Osteoblast (primary cell): ENCODE measurements at regions not wholly inside any gene's neighbourhood (a gene's known extent, or its start where the extent isn't known, plus 50 kb on each side); places are given as distances from the start of the nearest gene placed in this dataset.

ENCODE experiments used
- DNase-seq: peaks from one replicate; pipeline ENCODE4 v3.0.0; 2011; ENCODE audit warnings: low spot score, mixed read lengths; ENCODE audit not compliant: insufficient read length; ENCODE audit errors: missing footprints
- H2AFZ ChIP-seq: 2 replicates; pipeline ENCODE4 v1.6.0; 2011; ENCODE audit warnings: mild to moderate bottlenecking, low read length
- H3K27ac ChIP-seq: 2 replicates; pipeline ENCODE4 v1.5.1; 2011; ENCODE audit warnings: mild to moderate bottlenecking, low read depth, low read length, moderate library complexity
- H3K27me3 ChIP-seq: 2 replicates; pipeline ENCODE4 v1.6.0; 2012; ENCODE audit warnings: mild to moderate bottlenecking, control low read depth, inconsistent platforms, low read length, moderate library complexity; ENCODE audit not compliant: insufficient read depth
- H3K36me3 ChIP-seq: 2 replicates; pipeline ENCODE4 v1.5.1; 2011; ENCODE audit warnings: mild to moderate bottlenecking, low read length, control low read depth, moderate library complexity; ENCODE audit not compliant: insufficient read depth
- H3K4me1 ChIP-seq: 2 replicates; pipeline ENCODE4 v1.5.1; 2011; ENCODE audit warnings: mild to moderate bottlenecking, low read length, control low read depth, moderate library complexity; ENCODE audit not compliant: insufficient read depth
- H3K4me2 ChIP-seq: 2 replicates; pipeline ENCODE4 v1.6.0; 2011; ENCODE audit warnings: mild to moderate bottlenecking, low read length; ENCODE audit not compliant: insufficient read depth
- H3K4me3 ChIP-seq: fragments of 200-600 bp; sonication (generic); 3 replicates; pipeline ENCODE4 v1.5.1; 2012; ENCODE audit warnings: mild to moderate bottlenecking, low read length, inconsistent platforms; ENCODE audit not compliant: insufficient read depth
- H3K79me2 ChIP-seq: 2 replicates; pipeline ENCODE4 v1.6.0; 2012; ENCODE audit warnings: mild to moderate bottlenecking, low read length, control low read depth, inconsistent platforms; ENCODE audit not compliant: insufficient read depth
- H3K9me3 ChIP-seq: 2 replicates; pipeline ENCODE4 v1.5.1; 2011; ENCODE audit warnings: low read depth, low read length, control low read depth
- H4K20me1 ChIP-seq: 2 replicates; pipeline ENCODE4 v1.6.0; 2012; ENCODE audit warnings: mild to moderate bottlenecking, low read length, control low read depth; ENCODE audit not compliant: insufficient read depth
- CTCF ChIP-seq: IDR thresholded peaks from 2 replicates; pipeline ENCODE4 v1.5.1; 2011; ENCODE audit warnings: mild to moderate bottlenecking, low read depth, low read length, moderate library complexity; ENCODE audit errors: extremely low read depth

- Histone ChIP-seq H4K20me1 (no peaks in the 10 kb centered on the region), H3K36me3 (no peaks in the 10 kb centered on the region), H2AFZ (no peak overlapping the region), H3K9me3 (no peaks in the 10 kb centered on the region), H3K79me2 (no peaks in the 10 kb centered on the region), H3K27me3 (no peaks in the 10 kb centered on the region), H3K4me3 (no peak overlapping the region), H3K4me1 (no peaks in the 10 kb centered on the region), H3K27ac (no peak overlapping the region), H3K4me2 (no peak overlapping the region)
- TF ChIP-seq CTCF = no peak
- DNase-seq = no peak
These were observed 559.5 kb upstream of the SEMA6D start for GRCh38 chr15:47157827-47158226.

- Histone ChIP-seq H3K27me3 (no peaks in the 10 kb centered on the region), H3K4me2 (no peak overlapping the region), H3K9me3 (no peaks in the 10 kb centered on the region), H2AFZ (no peak overlapping the region), H3K79me2 (no peaks in the 10 kb centered on the region), H3K4me3 (no peak overlapping the region), H3K27ac (no peak overlapping the region), H3K4me1 (no peaks in the 10 kb centered on the region), H3K36me3 (no peaks in the 10 kb centered on the region), H4K20me1 (no peaks in the 10 kb centered on the region)
- no peak for DNase-seq
- TF ChIP-seq CTCF = no peak
These were observed 558.7 kb upstream of the SEMA6D start for GRCh38 chr15:47158573-47158972.

- TF ChIP-seq CTCF = no peak
- H4K20me1 ChIP-seq = no peaks in the 10 kb centered on the region
- H3K4me3 ChIP-seq = no peak overlapping the region
- H2AFZ ChIP-seq = no peak overlapping the region
- no peaks in the 10 kb centered on the region for H3K79me2 ChIP-seq
- no peak overlapping the region for H3K27ac ChIP-seq
- H3K4me1 ChIP-seq = no peaks in the 10 kb centered on the region
- no peak overlapping the region for H3K4me2 ChIP-seq
- no peaks in the 10 kb centered on the region for H3K9me3 ChIP-seq
- H3K36me3 ChIP-seq = no peaks in the 10 kb centered on the region
- H3K27me3 ChIP-seq = no peaks in the 10 kb centered on the region
- no peak for DNase-seq
These were observed 540.1 kb upstream of the SEMA6D start for GRCh38 chr15:47177177-47177576.

GRCh38 chr15:47179988-47180387 is 537.3 kb upstream of the SEMA6D start:
- Histone ChIP-seq H3K4me3 (no peak overlapping the region), H3K36me3 (no peaks in the 10 kb centered on the region), H3K9me3 (no peaks in the 10 kb centered on the region), H3K27ac (no peak overlapping the region), H4K20me1 (no peaks in the 10 kb centered on the region), H2AFZ (no peak overlapping the region), H3K27me3 (peaks cover 21% of the 10 kb centered on the region), H3K4me2 (no peak overlapping the region), H3K79me2 (no peaks in the 10 kb centered on the region), H3K4me1 (no peaks in the 10 kb centered on the region)
- no peak for DNase-seq
- TF ChIP-seq CTCF = no peak
